K562 (cell line): ENCODE measurements at regions not wholly inside any gene's neighbourhood (a gene's known extent, or its start where the extent isn't known, plus 50 kb on each side); places are given as distances from the start of the nearest gene placed in this dataset.

Experiments used
- ATAC-seq: fragments of 200-7000 bp; cut with Tn5 transposase; 3 replicates; pipeline ENCODE4 v1.9.1; 2020; ENCODE audit warnings: moderate library complexity
- BruUV-seq: library from RNA; stranded (reverse); fragments of 400-500 nt; replicated peaks from 2 replicates; lab custom pipeline; 2021; lab: Mats Ljungman, UMichigan
- CTCF ChIA-PET: fragments of 300-600 bp; formaldehyde crosslinking; extraction: SDS; loops from one replicate; lab custom pipeline; 2021; ENCODE audit warnings: low intra/inter-chr PET ratio; lab: Yijun Ruan, JAX
- POLR2A ChIA-PET: fragments of 300-600, 350-650 bp; sonication (Branson Sonifier 250); formaldehyde crosslinking; extraction: SDS; loops from one replicate; lab custom pipeline; 2021; ENCODE audit warnings: antibody characterized with exemption, inconsistent platforms; lab: Yijun Ruan, JAX
- DNase-seq, 4 experiments: peaks; one replicate each; pipeline versions ENCODE4 v3.0.0 to v3.0.0-alpha.2; 2011 to 2018; ENCODE audit warnings: low spot score in 3 of 4, mixed read lengths in 3 of 4; ENCODE audit errors: extremely low read depth in 1 of 4
- FAIRE-seq: peaks from 2 replicates; lab custom pipeline; 2011; peaks lifted over from hg19 to GRCh38; lab: Jason Lieb, UNC
- H2AFZ ChIP-seq: 2 replicates; pipeline ENCODE4 v1.6.0; 2011; ENCODE audit warnings: low read depth, low read length, control low read depth, inconsistent platforms
- H3K27ac ChIP-seq: fragments of 200-600 bp; 3 replicates; pipeline ENCODE4 v1.8.0; 2011; ENCODE audit warnings: low read depth, mild to moderate bottlenecking, control low read depth, inconsistent platforms, low read length, moderate library complexity, mixed read lengths; ENCODE audit errors: extremely low read depth
- H3K27me3 ChIP-seq, 2 experiments: fragments of 300-600 bp in 1 of 2; 2 replicates in 1 of 2; 3 replicates in 1 of 2; pipeline versions ENCODE4 v1.6.0 to v1.8.0; 2011; ENCODE audit warnings: inconsistent platforms in 2 of 2, low read length in 2 of 2, mild to moderate bottlenecking in 1 of 2, mixed read lengths in 1 of 2, moderate library complexity in 1 of 2; ENCODE audit not compliant: control insufficient read depth in 2 of 2, insufficient read depth in 2 of 2
- H3K36me3 ChIP-seq: fragments of 300-600 bp; 3 replicates; pipeline ENCODE4 v1.8.0; 2011; ENCODE audit warnings: mild to moderate bottlenecking, low read length, inconsistent platforms; ENCODE audit not compliant: control insufficient read depth, insufficient read depth
- H3K4me1 ChIP-seq, 2 experiments: fragments of 200-600 bp in 1 of 2; replicated peaks in 1 of 2; 2 replicates in 1 of 2; 3 replicates in 1 of 2; pipeline versions ENCODE4 v1.5.1 to v1.8.0; 2011; ENCODE audit warnings: inconsistent platforms in 2 of 2, low read length in 2 of 2, mild to moderate bottlenecking in 1 of 2, mixed read lengths in 1 of 2, moderate library complexity in 1 of 2; ENCODE audit not compliant: control insufficient read depth in 2 of 2, insufficient read depth in 2 of 2
- H3K4me2 ChIP-seq: 2 replicates; pipeline ENCODE4 v1.6.1; 2011; ENCODE audit warnings: low read length, control low read depth, inconsistent platforms, mixed read lengths; ENCODE audit not compliant: insufficient read depth
- H3K4me3 ChIP-seq: fragments of 200-600 bp; sonication (generic), shearing (Covaris generic); 2 replicates; pipeline ENCODE4 v1.5.1; 2016; ENCODE audit warnings: control low read depth, inconsistent platforms
- H3K79me2 ChIP-seq: fragments of 200-600 bp; 3 replicates; pipeline ENCODE4 v1.8.0; 2011; ENCODE audit warnings: low read length, inconsistent platforms; ENCODE audit not compliant: control insufficient read depth, insufficient read depth
- H3K9ac ChIP-seq, 2 experiments: 2 replicates each; pipeline versions ENCODE4 v1.6.0 to v1.6.1; 2011; ENCODE audit warnings: low read depth in 2 of 2, low read length in 2 of 2, control low read depth in 1 of 2, inconsistent platforms in 1 of 2, mild to moderate bottlenecking in 1 of 2, mixed read lengths in 1 of 2; ENCODE audit not compliant: insufficient read depth in 1 of 2
- H3K9me1 ChIP-seq: one replicate; pipeline ENCODE4 v1.6.0; 2011; ENCODE audit warnings: inconsistent platforms, mild to moderate bottlenecking, low read length, moderate library complexity; ENCODE audit not compliant: control insufficient read depth, insufficient read depth
- H3K9me3 ChIP-seq: replicated peaks from 2 replicates; pipeline ENCODE4 v1.5.1; 2011; ENCODE audit warnings: low read depth, low read length, inconsistent platforms; ENCODE audit not compliant: control insufficient read depth, insufficient read depth
- H4K20me1 ChIP-seq: replicated peaks from 2 replicates; pipeline ENCODE4 v1.6.1; 2011; ENCODE audit warnings: low read length, inconsistent platforms, mixed read lengths; ENCODE audit not compliant: control insufficient read depth, insufficient read depth
- C11orf30 ChIP-seq: fragments of 450-650 bp; IDR thresholded peaks from 2 replicates; pipeline ENCODE4 v1.6.1; 2016; ENCODE audit warnings: low read depth, mild to moderate bottlenecking
- GATAD2A ChIP-seq: fragments of 450-650 bp; IDR thresholded peaks from 2 replicates; pipeline ENCODE4 v1.6.1; 2017
- ILK ChIP-seq: fragments of 450-650 bp; IDR thresholded peaks from 2 replicates; pipeline ENCODE4 v1.6.1; 2016; ENCODE audit warnings: missing genetic modification characterization, low read depth, mild to moderate bottlenecking, missing compliant biosample characterization, moderate library complexity, borderline replicate concordance
- PRPF4 ChIP-seq: fragments of 200-400 bp; formaldehyde crosslinking; IDR thresholded peaks from one replicate; pipeline ENCODE4 v1.6.1; 2017; ENCODE audit warnings: low read length, low read depth, mild to moderate bottlenecking; ENCODE audit not compliant: insufficient read depth, poor library complexity, severe bottlenecking
- SREBF1 ChIP-seq: fragments of 150-350 bp; IDR thresholded peaks from 2 replicates; pipeline ENCODE4 v1.6.1; 2014; ENCODE audit warnings: antibody characterized with exemption, low read depth, low read length, borderline replicate concordance
- WGBS: fragments of 100-300 bp; shearing (Covaris generic); methylation state at CpG from one replicate; pipeline ENCODE4 v1.1.6; 2016; ENCODE audit warnings: low coverage, mixed read lengths; ENCODE audit not compliant: insufficient coverage; ENCODE audit errors: missing lambda C conversion rate; 5-methylcytosine and 5-hydroxymethylcytosine counted together
- in situ Hi-C: fragments of 300-500 bp; cut with MboI; formaldehyde crosslinking; loops from 4 replicates; pipeline ENCODE4 v1.15.0; 2018; ENCODE audit warnings: inconsistent platforms, mixed read lengths
- intact Hi-C: fragments of 100-400 bp; cut with micrococcal nuclease; formaldehyde crosslinking; loops from 2 replicates; pipeline ENCODE4 v1.14.2; 2022
- TF ChIP-seq, protein P1 (sequence below): fragments of 250-450 bp; sonication (Bioruptor Pico); IDR thresholded peaks from 2 replicates; pipeline ENCODE4 v1.5.0; 2021; ENCODE audit warnings: mild to moderate bottlenecking, moderate library complexity
- TF ChIP-seq, protein P2 (sequence below): fragments of 450-650 bp; formaldehyde crosslinking; IDR thresholded peaks from 2 replicates; pipeline ENCODE4 v1.4.0; 2022; ENCODE audit warnings: missing genetic modification characterization
- TF ChIP-seq, protein P3 (sequence below): fragments of 450-650 bp; IDR thresholded peaks from 2 replicates; pipeline ENCODE4 v1.6.1; 2016; ENCODE audit warnings: borderline replicate concordance

DNA sequence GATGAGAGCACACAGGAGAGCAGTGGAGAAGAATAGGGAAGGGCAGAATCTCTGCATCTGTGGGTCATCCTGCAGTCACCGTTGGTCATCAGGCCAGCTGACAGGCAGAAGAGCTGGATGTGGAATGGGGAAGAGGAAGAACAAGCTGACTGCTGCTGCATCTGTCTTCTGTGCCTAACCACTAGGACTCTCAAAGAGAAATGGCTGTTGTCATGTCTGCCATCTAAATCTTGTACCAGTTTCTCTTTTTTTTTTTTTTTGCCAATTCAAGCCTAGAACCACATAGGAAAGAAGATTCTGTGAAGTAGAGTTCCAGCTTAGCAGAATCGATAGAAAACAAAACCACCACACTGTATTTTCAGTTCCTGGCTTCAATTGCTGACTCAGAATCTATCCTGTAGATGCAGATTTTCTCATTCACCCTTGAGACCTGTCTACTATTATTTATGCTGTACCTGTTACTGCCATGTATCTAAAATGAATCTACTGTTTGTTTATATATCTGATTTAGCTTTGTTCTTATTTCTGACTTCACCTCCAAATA, 421.9 kb upstream of the PRICKLE1 start:
- no peak for TF ChIP-seq SREBF1
- no peak for TF ChIP-seq PRPF4
- TF ChIP-seq, protein P1, sequence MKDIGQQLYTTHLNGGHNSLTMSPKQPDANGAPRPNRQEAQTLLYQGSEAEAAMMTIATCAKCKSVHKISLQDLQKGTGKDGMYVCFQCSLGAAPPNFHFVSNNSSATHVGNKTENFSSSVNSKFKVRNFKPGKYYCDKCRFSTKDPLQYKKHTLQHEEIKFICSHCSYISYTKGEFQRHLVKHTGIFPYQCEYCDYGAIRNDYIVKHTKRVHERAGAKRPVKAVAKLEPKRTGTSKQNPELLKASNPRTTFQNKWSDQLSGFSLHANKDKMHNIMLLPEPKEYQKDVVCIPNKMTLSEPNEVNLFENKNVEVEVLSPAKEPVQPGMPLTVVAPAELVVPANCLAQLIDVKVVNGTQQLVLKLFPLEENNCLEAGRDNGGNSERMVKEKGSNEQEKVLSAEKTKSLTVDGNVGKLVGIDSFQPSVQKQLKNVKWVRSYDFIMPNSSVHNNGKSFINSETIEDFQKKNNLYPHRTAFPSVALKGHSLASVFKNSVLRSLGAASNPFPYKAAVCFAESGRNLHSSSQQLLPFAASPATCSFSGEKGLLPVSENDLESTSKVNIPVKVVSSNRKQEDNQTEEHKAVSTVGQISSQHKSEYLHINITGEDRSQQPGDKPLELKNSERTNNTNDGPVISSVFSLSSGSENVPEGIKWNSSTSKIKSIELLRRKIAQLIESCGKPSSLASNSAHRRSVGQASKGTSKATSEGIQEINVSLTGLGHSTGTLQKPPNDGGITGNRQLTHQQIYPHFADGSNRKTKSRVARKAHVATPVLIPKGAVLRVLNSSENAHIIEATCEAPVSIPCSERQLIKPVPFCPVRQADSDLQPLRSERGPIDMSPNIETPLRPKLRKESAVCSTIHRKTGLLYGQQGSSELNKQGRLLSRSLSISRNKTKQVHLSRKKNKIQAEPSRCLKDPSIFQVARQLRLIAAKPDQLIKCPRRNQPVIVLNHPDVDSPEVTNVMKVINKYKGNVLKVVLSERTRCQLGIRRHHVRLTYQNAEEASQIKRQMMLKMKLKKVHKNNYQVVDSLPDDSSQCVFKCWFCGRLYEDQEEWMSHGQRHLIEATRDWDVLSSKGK (CRISPR knock-in tag): no peak
- no peak for TF ChIP-seq GATAD2A
- no peak for TF ChIP-seq C11orf30
- TF ChIP-seq, protein P2, sequence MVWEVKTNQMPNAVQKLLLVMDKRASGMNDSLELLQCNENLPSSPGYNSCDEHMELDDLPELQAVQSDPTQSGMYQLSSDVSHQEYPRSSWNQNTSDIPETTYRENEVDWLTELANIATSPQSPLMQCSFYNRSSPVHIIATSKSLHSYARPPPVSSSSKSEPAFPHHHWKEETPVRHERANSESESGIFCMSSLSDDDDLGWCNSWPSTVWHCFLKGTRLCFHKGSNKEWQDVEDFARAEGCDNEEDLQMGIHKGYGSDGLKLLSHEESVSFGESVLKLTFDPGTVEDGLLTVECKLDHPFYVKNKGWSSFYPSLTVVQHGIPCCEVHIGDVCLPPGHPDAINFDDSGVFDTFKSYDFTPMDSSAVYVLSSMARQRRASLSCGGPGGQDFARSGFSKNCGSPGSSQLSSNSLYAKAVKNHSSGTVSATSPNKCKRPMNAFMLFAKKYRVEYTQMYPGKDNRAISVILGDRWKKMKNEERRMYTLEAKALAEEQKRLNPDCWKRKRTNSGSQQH (CRISPR knock-in tag): no peak
- TF ChIP-seq ILK (tag): no peak
- TF ChIP-seq, protein P3, sequence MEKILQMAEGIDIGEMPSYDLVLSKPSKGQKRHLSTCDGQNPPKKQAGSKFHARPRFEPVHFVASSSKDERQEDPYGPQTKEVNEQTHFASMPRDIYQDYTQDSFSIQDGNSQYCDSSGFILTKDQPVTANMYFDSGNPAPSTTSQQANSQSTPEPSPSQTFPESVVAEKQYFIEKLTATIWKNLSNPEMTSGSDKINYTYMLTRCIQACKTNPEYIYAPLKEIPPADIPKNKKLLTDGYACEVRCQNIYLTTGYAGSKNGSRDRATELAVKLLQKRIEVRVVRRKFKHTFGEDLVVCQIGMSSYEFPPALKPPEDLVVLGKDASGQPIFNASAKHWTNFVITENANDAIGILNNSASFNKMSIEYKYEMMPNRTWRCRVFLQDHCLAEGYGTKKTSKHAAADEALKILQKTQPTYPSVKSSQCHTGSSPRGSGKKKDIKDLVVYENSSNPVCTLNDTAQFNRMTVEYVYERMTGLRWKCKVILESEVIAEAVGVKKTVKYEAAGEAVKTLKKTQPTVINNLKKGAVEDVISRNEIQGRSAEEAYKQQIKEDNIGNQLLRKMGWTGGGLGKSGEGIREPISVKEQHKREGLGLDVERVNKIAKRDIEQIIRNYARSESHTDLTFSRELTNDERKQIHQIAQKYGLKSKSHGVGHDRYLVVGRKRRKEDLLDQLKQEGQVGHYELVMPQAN: no peak
- TF ChIP-seq, all 486 proteins: peak for 0
- DNase-seq (no peak), ATAC-seq (no peak), FAIRE-seq (no peak)
- Histone ChIP-seq H3K4me1 (no peaks in the 10 kb centered on the region), H3K27ac (no peak overlapping the region), H3K9me1 (no peaks in the 10 kb centered on the region), H4K20me1 (no peaks in the 10 kb centered on the region), H3K9me3 (no peaks in the 10 kb centered on the region), H3K4me3 (no peak overlapping the region), H3K36me3 (no peaks in the 10 kb centered on the region), H3K27me3 (no peaks in the 10 kb centered on the region), H2AFZ (no peak overlapping the region), H3K4me2 (no peak overlapping the region), H3K9ac (no peak overlapping the region), H3K79me2 (no peaks in the 10 kb centered on the region)
- in situ Hi-C loops (no loop called here), intact Hi-C loops (no loop called here)
- POLR2A ChIA-PET: no interaction called here
- no TSS peak for BruUV-seq
- CTCF ChIA-PET: no interaction called here
- WGBS: 5% methylated on average over 2 of the region's 2 CpGs
